Vagina (tissue), 2 donors: ENCODE measurements at regions not wholly inside any gene's neighbourhood (a gene's known extent, or its start where the extent isn't known, plus 50 kb on each side); places are given as distances from the start of the nearest gene placed in this dataset.

Experiments used
- DNase-seq, 2 donors: peaks; one replicate each; pipeline ENCODE4 v3.0.0-alpha.2; 2017; ENCODE audit errors: extremely low spot score in 2 of 2
- H3K27ac ChIP-seq: fragments of 200-600 bp; sonication (generic); one replicate; pipeline ENCODE4 v1.5.1; 2019
- H3K27me3 ChIP-seq: fragments of 200-600 bp; sonication (generic); one replicate; pipeline ENCODE4 v1.5.1; 2019
- H3K36me3 ChIP-seq, 2 donors: fragments of 200-600 bp; sonication (generic); one replicate each; pipeline ENCODE4 v1.5.1; 2017 to 2019
- H3K4me1 ChIP-seq: fragments of 200-600 bp; sonication (generic); one replicate; pipeline ENCODE4 v1.5.1; 2019
- H3K4me3 ChIP-seq, 2 donors: fragments of 200-600 bp; sonication (generic); 1 replicate in 1 of 2; 2 replicates in 1 of 2; pipeline ENCODE4 v1.5.1; 2016 to 2019
- H3K9me3 ChIP-seq: fragments of 200-600 bp; sonication (generic); one replicate; pipeline ENCODE4 v1.5.1; 2019
- POLR2A ChIP-seq, 2 donors: fragments of 450-650 bp; IDR thresholded peaks; one replicate each; pipeline ENCODE4 v1.6.1; 2017; ENCODE audit warnings: antibody characterized with exemption in 2 of 2, mild to moderate bottlenecking in 2 of 2, moderate library complexity in 2 of 2
- POLR2AphosphoS5 ChIP-seq, 2 donors: sonication (generic); formaldehyde crosslinking; IDR thresholded peaks; one replicate each; pipeline ENCODE4 v1.9.0; 2017; ENCODE audit warnings: antibody characterized with exemption in 2 of 2, mild to moderate bottlenecking in 2 of 2, low read depth in 1 of 2; ENCODE audit not compliant: insufficient read depth in 1 of 2
- intact Hi-C: fragments of 100-400 bp; cut with DNase I; formaldehyde crosslinking; loops from one replicate; pipeline ENCODE4 v1.15.1; 2023
- TF ChIP-seq, protein P1 (sequence below), 3 experiments: fragments of 450-650 bp in 2 of 3; fragments of 200-600 bp in 1 of 3; sonication (generic) in 1 of 3; IDR thresholded peaks; one replicate each; pipeline ENCODE4 v1.5.1; 2017 to 2019; ENCODE audit warnings: antibody characterized with exemption in 3 of 3, mild to moderate bottlenecking in 2 of 3, moderate library complexity in 2 of 3

DNA sequence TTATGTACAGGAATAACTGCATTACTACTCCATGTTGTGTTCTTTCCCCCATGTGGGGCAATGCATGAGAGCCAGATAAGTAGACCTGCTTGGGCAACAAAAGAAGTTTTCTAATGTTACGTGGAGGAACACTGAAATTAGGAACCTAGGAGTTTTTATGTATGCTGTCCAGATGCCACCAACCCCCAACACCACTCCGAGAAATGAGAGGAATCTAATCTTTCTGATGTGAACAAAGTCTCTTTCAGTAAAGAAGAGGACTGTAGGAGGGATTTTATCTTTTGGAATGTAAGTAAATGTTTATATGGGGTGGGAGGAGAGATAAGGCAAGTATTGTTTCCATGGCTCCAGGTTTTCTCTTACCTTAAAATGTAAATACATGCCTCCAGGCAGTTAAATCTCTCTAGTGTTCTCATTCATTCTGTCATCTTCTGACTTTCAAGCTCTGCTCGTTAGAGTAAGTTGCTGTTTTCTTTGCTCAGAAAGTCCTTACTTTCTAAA lies 820.6 kb downstream of the PCDH17 start:
- no peak for DNase-seq
- intact Hi-C loops: no loop called here
- Histone ChIP-seq H3K9me3 (no peaks in the 10 kb centered on the region), H3K36me3 (no peaks in the 10 kb centered on the region), H3K27me3 (no peaks in the 10 kb centered on the region), H3K27ac (no peak overlapping the region), H3K4me3 (no peak overlapping the region), H3K4me1 (no peaks in the 10 kb centered on the region)
- TF ChIP-seq POLR2A (IDR thresholded peaks at IDR 0.05): no peak
- TF ChIP-seq, protein P1, sequence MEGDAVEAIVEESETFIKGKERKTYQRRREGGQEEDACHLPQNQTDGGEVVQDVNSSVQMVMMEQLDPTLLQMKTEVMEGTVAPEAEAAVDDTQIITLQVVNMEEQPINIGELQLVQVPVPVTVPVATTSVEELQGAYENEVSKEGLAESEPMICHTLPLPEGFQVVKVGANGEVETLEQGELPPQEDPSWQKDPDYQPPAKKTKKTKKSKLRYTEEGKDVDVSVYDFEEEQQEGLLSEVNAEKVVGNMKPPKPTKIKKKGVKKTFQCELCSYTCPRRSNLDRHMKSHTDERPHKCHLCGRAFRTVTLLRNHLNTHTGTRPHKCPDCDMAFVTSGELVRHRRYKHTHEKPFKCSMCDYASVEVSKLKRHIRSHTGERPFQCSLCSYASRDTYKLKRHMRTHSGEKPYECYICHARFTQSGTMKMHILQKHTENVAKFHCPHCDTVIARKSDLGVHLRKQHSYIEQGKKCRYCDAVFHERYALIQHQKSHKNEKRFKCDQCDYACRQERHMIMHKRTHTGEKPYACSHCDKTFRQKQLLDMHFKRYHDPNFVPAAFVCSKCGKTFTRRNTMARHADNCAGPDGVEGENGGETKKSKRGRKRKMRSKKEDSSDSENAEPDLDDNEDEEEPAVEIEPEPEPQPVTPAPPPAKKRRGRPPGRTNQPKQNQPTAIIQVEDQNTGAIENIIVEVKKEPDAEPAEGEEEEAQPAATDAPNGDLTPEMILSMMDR (IDR thresholded peaks at IDR 0.05): no peak
- no peak for TF ChIP-seq POLR2AphosphoS5 (IDR thresholded peaks at IDR 0.05; ENCODE audit: insufficient read depth in 1 of 2, low read depth in 1 of 2)

DNA sequence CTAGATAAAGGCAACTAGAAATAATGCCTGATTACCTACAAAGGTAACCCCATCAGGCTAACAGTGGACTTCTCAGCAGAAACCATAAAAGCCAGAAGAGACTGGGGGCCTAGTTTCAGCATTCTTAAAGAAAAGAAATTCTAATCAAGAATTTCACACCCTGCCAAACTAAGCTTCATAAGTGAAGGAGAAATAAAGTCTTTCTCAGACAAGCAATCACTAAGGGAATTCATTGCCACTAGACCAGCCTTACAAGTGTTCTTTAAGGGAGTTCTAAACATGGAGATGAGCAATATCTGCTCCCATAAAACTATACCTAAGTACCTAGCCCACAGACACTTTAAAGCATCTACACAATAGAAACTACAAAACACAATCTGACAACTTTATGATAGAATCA lies 823.5 kb downstream of the PCDH17 start:
- H3K4me3 ChIP-seq: no peak overlapping the region
- H3K27ac ChIP-seq: no peak overlapping the region
- H3K4me1 ChIP-seq: no peaks in the 10 kb centered on the region
- DNase-seq: no peak
- intact Hi-C loops: no loop called here
- no peaks in the 10 kb centered on the region for H3K9me3 ChIP-seq
- TF ChIP-seq, protein P1 (IDR thresholded peaks at IDR 0.05): no peak
- TF ChIP-seq POLR2A (IDR thresholded peaks at IDR 0.05) (no peak), POLR2AphosphoS5 (IDR thresholded peaks at IDR 0.05; ENCODE audit: insufficient read depth in 1 of 2, low read depth in 1 of 2) (no peak)
- H3K27me3 ChIP-seq: no peaks in the 10 kb centered on the region
- H3K36me3 ChIP-seq: no peaks in the 10 kb centered on the region

DNA sequence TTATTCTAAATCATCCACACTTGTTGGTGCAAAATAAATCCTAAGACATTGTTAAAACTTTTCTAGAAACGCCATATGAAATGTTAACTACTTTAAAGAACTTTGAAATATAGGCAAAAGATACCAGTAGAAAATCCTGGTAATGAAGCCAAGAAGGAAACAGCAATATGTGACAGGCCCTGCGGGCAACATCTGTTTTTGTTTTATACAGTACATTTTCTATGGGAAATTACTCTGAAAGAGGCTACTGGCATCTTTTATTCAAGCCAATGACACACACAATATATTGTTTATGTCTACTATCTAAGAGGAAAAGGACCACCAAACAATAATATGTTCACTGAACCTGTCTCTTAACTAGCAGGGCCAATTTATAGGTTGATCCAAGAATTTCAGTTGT lies 829.7 kb downstream of the PCDH17 start:
- no peaks in the 10 kb centered on the region for H3K9me3 ChIP-seq
- H3K27ac ChIP-seq: no peak overlapping the region
- H3K27me3 ChIP-seq: no peaks in the 10 kb centered on the region
- H3K4me3 ChIP-seq: no peak overlapping the region
- TF ChIP-seq POLR2AphosphoS5 (IDR thresholded peaks at IDR 0.05; ENCODE audit: insufficient read depth in 1 of 2, low read depth in 1 of 2): no peak
- no peak for TF ChIP-seq POLR2A (IDR thresholded peaks at IDR 0.05)
- TF ChIP-seq, protein P1 (IDR thresholded peaks at IDR 0.05): no peak
- no peaks in the 10 kb centered on the region for H3K36me3 ChIP-seq
- H3K4me1 ChIP-seq: no peaks in the 10 kb centered on the region
- no peak for DNase-seq
- intact Hi-C loops: no loop called here

DNA sequence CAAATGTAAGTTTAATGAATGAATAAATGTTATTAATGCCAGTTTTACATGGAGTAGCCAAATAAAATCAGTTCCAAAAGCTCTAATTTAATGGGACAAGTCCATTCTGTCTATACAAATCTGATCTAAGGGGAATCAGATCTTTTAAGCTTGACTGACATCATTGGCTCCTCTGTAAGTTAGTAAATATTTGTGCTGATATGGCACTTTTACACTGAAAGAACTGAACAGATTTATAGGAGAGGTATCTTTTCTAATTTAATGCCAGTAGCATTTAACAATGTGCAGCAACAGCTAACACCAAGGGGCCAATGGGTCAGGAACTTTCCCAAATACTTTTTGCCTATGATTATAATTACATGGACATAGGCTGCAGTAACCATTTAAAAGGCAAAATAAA lies 832.3 kb downstream of the PCDH17 start:
- Histone ChIP-seq H3K36me3 (no peaks in the 10 kb centered on the region), H3K27me3 (no peaks in the 10 kb centered on the region), H3K9me3 (no peaks in the 10 kb centered on the region), H3K4me3 (no peak overlapping the region), H3K27ac (no peak overlapping the region), H3K4me1 (no peaks in the 10 kb centered on the region)
- TF ChIP-seq, protein P1 (IDR thresholded peaks at IDR 0.05): no peak
- TF ChIP-seq POLR2A (IDR thresholded peaks at IDR 0.05): no peak
- no peak for TF ChIP-seq POLR2AphosphoS5 (IDR thresholded peaks at IDR 0.05; ENCODE audit: insufficient read depth in 1 of 2, low read depth in 1 of 2)
- intact Hi-C loops: no loop called here
- DNase-seq: no peak

DNA sequence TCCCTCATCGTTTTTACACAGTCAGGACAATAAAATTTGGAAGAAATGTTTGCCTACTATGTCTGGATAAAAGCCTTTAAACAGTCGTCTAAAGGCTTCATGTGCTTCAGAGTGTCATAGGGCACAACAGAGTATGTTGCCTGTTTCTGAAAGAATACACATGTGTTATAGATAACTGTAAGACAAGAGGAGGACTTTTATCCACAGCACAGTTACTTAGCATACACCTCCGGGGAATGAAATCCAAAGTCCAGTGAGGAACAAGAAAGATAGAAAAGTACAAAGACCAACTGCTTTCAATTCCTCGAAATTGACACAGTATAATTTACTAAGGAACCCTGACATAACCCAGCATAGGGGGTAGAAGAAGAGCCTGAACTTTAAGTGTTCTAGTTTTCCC lies 835.6 kb downstream of the PCDH17 start:
- intact Hi-C loops: no loop called here
- Histone ChIP-seq H3K36me3 (no peaks in the 10 kb centered on the region), H3K4me3 (no peak overlapping the region), H3K27ac (no peak overlapping the region), H3K27me3 (no peaks in the 10 kb centered on the region), H3K9me3 (no peaks in the 10 kb centered on the region), H3K4me1 (no peaks in the 10 kb centered on the region)
- no peak for DNase-seq
- TF ChIP-seq, protein P1 (IDR thresholded peaks at IDR 0.05): no peak
- TF ChIP-seq POLR2AphosphoS5 (IDR thresholded peaks at IDR 0.05; ENCODE audit: insufficient read depth in 1 of 2, low read depth in 1 of 2) (no peak), POLR2A (IDR thresholded peaks at IDR 0.05) (no peak)
